ENCODE measurements at regions not wholly inside any gene's neighbourhood (a gene's known extent, or its start where the extent isn't known, plus 50 kb on each side); places are given as distances from the start of the nearest gene placed in this dataset.

GRCh38 chr15:69604072-69604411 is 151.4 kb downstream of the RPLP1 start:
- TF ChIP-seq POLR2A (IDR thresholded peaks at IDR 0.05) (no peak), CTCF (IDR thresholded peaks at IDR 0.05) (no peak), EP300 (IDR thresholded peaks at IDR 0.05) (no peak)

All from tibial nerve (tissue), 4 donors.